SJCRH30 (cell line): ENCODE measurements at regions not wholly inside any gene's neighbourhood (a gene's known extent, or its start where the extent isn't known, plus 50 kb on each side); places are given as distances from the start of the nearest gene placed in this dataset.
A peak's percentile ranks its signal among the peaks of the same experiment; 100 is the strongest.
"Not testable (repeated sequence)": the region's sequence is repeated elsewhere in the genome, so short reads cannot be mapped to it uniquely, and the experiment has no call there.

Source experiments
- DNase-seq, 2 experiments: peaks; one replicate each; pipeline ENCODE4 v3.0.0-alpha.2; 2015 to 2020
- H3K27ac ChIP-seq: fragments of 250-450 bp; sonication (Bioruptor Pico); 2 replicates; pipeline ENCODE4 v1.5.1; 2020; ENCODE audit warnings: mild to moderate bottlenecking, moderate library complexity
- H3K27me3 ChIP-seq: fragments of 250-450 bp; sonication (Bioruptor Pico); 2 replicates; pipeline ENCODE4 v1.5.1; 2020; ENCODE audit warnings: mild to moderate bottlenecking, moderate library complexity
- H3K36me3 ChIP-seq: fragments of 250-450 bp; sonication (Bioruptor Pico); 2 replicates; pipeline ENCODE4 v1.5.1; 2020; ENCODE audit warnings: mild to moderate bottlenecking, moderate library complexity
- H3K4me1 ChIP-seq: fragments of 250-450 bp; sonication (Bioruptor Pico); 2 replicates; pipeline ENCODE4 v1.5.1; 2020; ENCODE audit warnings: mild to moderate bottlenecking, moderate library complexity
- H3K4me3 ChIP-seq: fragments of 250-450 bp; sonication (Bioruptor Pico); 2 replicates; pipeline ENCODE4 v1.5.1; 2020; ENCODE audit warnings: mild to moderate bottlenecking, moderate library complexity
- H3K9me3 ChIP-seq: fragments of 250-450 bp; sonication (Bioruptor Pico); replicated peaks from 2 replicates; pipeline ENCODE4 v1.5.1; 2020; ENCODE audit warnings: mild to moderate bottlenecking, moderate library complexity

GRCh38 chr17:70266394-70266793 lies 97.1 kb downstream of the KCNJ2 start:
- DNase-seq, result no peak
- no peaks in the 10 kb centered on the region for H3K4me1 ChIP-seq

GRCh38 chr17:70268383-70268782 lies 99.1 kb downstream of the KCNJ2 start:
- no peak for DNase-seq
- H3K4me3 ChIP-seq, result no peak overlapping the region
- no peak overlapping the region for H3K27ac ChIP-seq
- no peaks in the 10 kb centered on the region for H3K36me3 ChIP-seq
- H3K9me3 ChIP-seq, result no peaks in the 10 kb centered on the region
- H3K4me1 ChIP-seq, result no peaks in the 10 kb centered on the region
- peaks cover 7% of the 10 kb centered on the region for H3K27me3 ChIP-seq

More at GRCh38 chr17:70266394-70266793, 97.1 kb downstream of the KCNJ2 start:
- no peak overlapping the region for H3K27ac ChIP-seq
- no peak overlapping the region for H3K4me3 ChIP-seq
- H3K9me3 ChIP-seq, result no peaks in the 10 kb centered on the region
- no peaks in the 10 kb centered on the region for H3K36me3 ChIP-seq
- peaks cover 7% of the 10 kb centered on the region for H3K27me3 ChIP-seq

GRCh38 chr17:70270554-70270953 lies 101.2 kb downstream of the KCNJ2 start:
- Histone ChIP-seq H3K4me1 (no peaks in the 10 kb centered on the region), H3K27me3 (peaks cover 7% of the 10 kb centered on the region), H3K36me3 (no peaks in the 10 kb centered on the region), H3K4me3 (no peak overlapping the region), H3K27ac (no peak overlapping the region), H3K9me3 (no peaks in the 10 kb centered on the region)
- no peak for DNase-seq

GRCh38 chr17:70271200-70271599 lies 101.9 kb downstream of the KCNJ2 start:
- no peak for DNase-seq
- no peaks in the 10 kb centered on the region for H3K9me3 ChIP-seq
- H3K4me1 ChIP-seq, result no peaks in the 10 kb centered on the region
- H3K27ac ChIP-seq, result no peak overlapping the region
- peaks cover 7% of the 10 kb centered on the region for H3K27me3 ChIP-seq
- no peaks in the 10 kb centered on the region for H3K36me3 ChIP-seq
- no peak overlapping the region for H3K4me3 ChIP-seq

- no peaks in the 10 kb centered on the region for H3K9me3 ChIP-seq
- H3K27me3 ChIP-seq, result peaks cover 7% of the 10 kb centered on the region
- DNase-seq, result no peak
- H3K27ac ChIP-seq, result no peak overlapping the region
- H3K4me1 ChIP-seq, result no peaks in the 10 kb centered on the region
- no peak overlapping the region for H3K4me3 ChIP-seq
- H3K36me3 ChIP-seq, result no peaks in the 10 kb centered on the region
These were observed 102.3 kb downstream of the KCNJ2 start for GRCh38 chr17:70271672-70272071.

- H3K4me1 ChIP-seq, result no peaks in the 10 kb centered on the region
- no peaks in the 10 kb centered on the region for H3K27me3 ChIP-seq
- no peak for DNase-seq
- H3K9me3 ChIP-seq, result no peaks in the 10 kb centered on the region
- H3K27ac ChIP-seq, result no peak overlapping the region
- no peaks in the 10 kb centered on the region for H3K36me3 ChIP-seq
- no peak overlapping the region for H3K4me3 ChIP-seq
These were observed 104.9 kb downstream of the KCNJ2 start for GRCh38 chr17:70274255-70274654.

GRCh38 chr17:70276906-70277305 lies 107.6 kb downstream of the KCNJ2 start:
- Histone ChIP-seq H3K27me3 (no peaks in the 10 kb centered on the region), H3K4me1 (no peaks in the 10 kb centered on the region)
- no peak for DNase-seq

GRCh38 chr17:70278844-70279462 lies 109.6 kb downstream of the KCNJ2 start:
- H3K36me3 ChIP-seq, result no peaks in the 10 kb centered on the region
- H3K27ac ChIP-seq, result no peak overlapping the region
- H3K27me3 ChIP-seq, result no peaks in the 10 kb centered on the region
- H3K4me3 ChIP-seq, result no peak overlapping the region
- DNase-seq, result no peak
- H3K4me1 ChIP-seq, result no peaks in the 10 kb centered on the region
- no peaks in the 10 kb centered on the region for H3K9me3 ChIP-seq

More at GRCh38 chr17:70276906-70277305, 107.6 kb downstream of the KCNJ2 start:
- Histone ChIP-seq H3K27ac (no peak overlapping the region), H3K9me3 (no peaks in the 10 kb centered on the region), H3K4me3 (no peak overlapping the region), H3K36me3 (no peaks in the 10 kb centered on the region)

- H3K27ac ChIP-seq, result no peak overlapping the region
- no peaks in the 10 kb centered on the region for H3K9me3 ChIP-seq
- no peaks in the 10 kb centered on the region for H3K4me1 ChIP-seq
- H3K4me3 ChIP-seq, result no peak overlapping the region
- no peaks in the 10 kb centered on the region for H3K36me3 ChIP-seq
- no peak for DNase-seq
- no peaks in the 10 kb centered on the region for H3K27me3 ChIP-seq
These were observed 117.1 kb downstream of the KCNJ2 start for GRCh38 chr17:70286391-70286790.

GRCh38 chr17:70288540-70289290 lies 119.4 kb downstream of the KCNJ2 start:
- no peaks in the 10 kb centered on the region for H3K27me3 ChIP-seq
- DNase-seq, result no peak
- H3K4me1 ChIP-seq, result no peaks in the 10 kb centered on the region
- H3K4me3 ChIP-seq, result no peak overlapping the region
- no peaks in the 10 kb centered on the region for H3K36me3 ChIP-seq
- H3K9me3 ChIP-seq, result no peaks in the 10 kb centered on the region
- H3K27ac ChIP-seq, result no peak overlapping the region

GRCh38 chr17:70290770-70291169 lies 121.4 kb downstream of the KCNJ2 start:
- no peaks in the 10 kb centered on the region for H3K36me3 ChIP-seq
- H3K9me3 ChIP-seq, result no peaks in the 10 kb centered on the region
- no peaks in the 10 kb centered on the region for H3K4me1 ChIP-seq
- no peaks in the 10 kb centered on the region for H3K27me3 ChIP-seq
- H3K4me3 ChIP-seq, result no peak overlapping the region
- H3K27ac ChIP-seq, result no peak overlapping the region
- DNase-seq, result no peak

- Histone ChIP-seq H3K36me3 (no peaks in the 10 kb centered on the region), H3K4me1 (no peaks in the 10 kb centered on the region), H3K9me3 (no peaks in the 10 kb centered on the region), H3K4me3 (no peak overlapping the region), H3K27me3 (no peaks in the 10 kb centered on the region), H3K27ac (no peak overlapping the region)
- no peak for DNase-seq
These were observed 123.0 kb downstream of the KCNJ2 start for GRCh38 chr17:70292366-70292765.

GRCh38 chr17:70293564-70294310 lies 124.4 kb downstream of the KCNJ2 start:
- not testable (repeated sequence) for H3K9me3 ChIP-seq, H3K4me1 ChIP-seq, H3K4me3 ChIP-seq, H3K36me3 ChIP-seq, DNase-seq, H3K27me3 ChIP-seq, H3K27ac ChIP-seq

- Histone ChIP-seq H3K9me3 (no peaks in the 10 kb centered on the region), H3K36me3 (no peaks in the 10 kb centered on the region), H3K4me1 (no peaks in the 10 kb centered on the region), H3K27me3 (no peaks in the 10 kb centered on the region), H3K4me3 (no peak overlapping the region), H3K27ac (no peak overlapping the region)
- DNase-seq, result no peak
These were observed 126.0 kb downstream of the KCNJ2 start for GRCh38 chr17:70295329-70295728.

GRCh38 chr17:70295731-70296130 lies 126.4 kb downstream of the KCNJ2 start:
- Histone ChIP-seq H3K36me3 (no peaks in the 10 kb centered on the region), H3K4me3 (no peak overlapping the region), H3K27ac (no peak overlapping the region), H3K4me1 (no peaks in the 10 kb centered on the region), H3K27me3 (no peaks in the 10 kb centered on the region), H3K9me3 (no peaks in the 10 kb centered on the region)
- DNase-seq, result peak in 1 of 2 experiments; percentile 37
